ENCODE measurements at regions not wholly inside any gene's neighbourhood (a gene's known extent, or its start where the extent isn't known, plus 50 kb on each side); places are given as distances from the start of the nearest gene placed in this dataset.
A peak's percentile ranks its signal among the peaks of the same experiment; 100 is the strongest.
"Not testable (repeated sequence)": the region's sequence is repeated elsewhere in the genome, so short reads cannot be mapped to it uniquely, and the experiment has no call there.

- DNase-seq = no peak
Observed at GRCh38 chr6:112821476-112821875, 474.3 kb downstream of the RFPL4B start.

- DNase-seq = no peak
Observed at GRCh38 chr6:112822769-112823168, 475.6 kb downstream of the RFPL4B start.

- DNase-seq = peak; percentile 65
Observed at GRCh38 chr6:112827793-112828192, 480.7 kb downstream of the RFPL4B start.

GRCh38 chr6:112831022-112831421 is 483.9 kb downstream of the RFPL4B start:
- DNase-seq = no peak

GRCh38 chr6:112833581-112834131 is 486.5 kb downstream of the RFPL4B start:
- no peak for DNase-seq

- DNase-seq = no peak
Observed at GRCh38 chr6:112835078-112835477, 487.9 kb downstream of the RFPL4B start.

GRCh38 chr6:112839525-112839961 is 492.4 kb downstream of the RFPL4B start:
- DNase-seq = no peak

GRCh38 chr6:112841553-112842329 is 494.6 kb downstream of the RFPL4B start:
- DNase-seq = no peak

GRCh38 chr6:112842330-112842685 is 495.2 kb downstream of the RFPL4B start:
- no peak for DNase-seq

- DNase-seq = no peak
Observed at GRCh38 chr6:112846681-112847080, 499.6 kb downstream of the RFPL4B start.

- no peak for DNase-seq
Observed at GRCh38 chr6:112851146-112851545, 504.0 kb downstream of the RFPL4B start.

- no peak for DNase-seq
Observed at GRCh38 chr6:112853162-112853561, 506.0 kb downstream of the RFPL4B start.

GRCh38 chr6:112863753-112864152 is 516.6 kb downstream of the RFPL4B start:
- DNase-seq = no peak

- no peak for DNase-seq
Observed at GRCh38 chr6:112865131-112865530, 518.0 kb downstream of the RFPL4B start.

GRCh38 chr6:112874881-112875280 is 527.8 kb downstream of the RFPL4B start:
- no peak for DNase-seq

GRCh38 chr6:112877134-112878100 is 530.3 kb downstream of the RFPL4B start:
- DNase-seq = no peak

GRCh38 chr6:112879920-112880413 is 532.8 kb downstream of the RFPL4B start:
- DNase-seq = no peak

GRCh38 chr6:112881027-112881426 is 533.9 kb downstream of the RFPL4B start:
- no peak for DNase-seq

GRCh38 chr6:112881828-112882780 is 535.0 kb downstream of the RFPL4B start:
- no peak for DNase-seq

GRCh38 chr6:112883095-112883494 is 536.0 kb downstream of the RFPL4B start:
- no peak for DNase-seq

GRCh38 chr6:112886415-112886814 is 539.3 kb downstream of the RFPL4B start:
- DNase-seq = no peak

- DNase-seq = not testable (repeated sequence)
Observed at GRCh38 chr6:112887424-112887823, 540.3 kb downstream of the RFPL4B start.

Measured in MV-4-11 (cell line).